GM18505 (cell line): ENCODE measurements at regions not wholly inside any gene's neighbourhood (a gene's known extent, or its start where the extent isn't known, plus 50 kb on each side); places are given as distances from the start of the nearest gene placed in this dataset.
A peak's percentile ranks its signal among the peaks of the same experiment; 100 is the strongest.
"Not testable (repeated sequence)": the region's sequence is repeated elsewhere in the genome, so short reads cannot be mapped to it uniquely, and the experiment has no call there.

Experiments
- ATAC-seq: cut with Tn5 transposase; IDR thresholded peaks from one replicate; pipeline ENCODE4 v1.9.1; 2021; ENCODE audit not compliant: unreplicated experiment
- POLR2A ChIP-seq: IDR thresholded peaks from 4 replicates; pipeline ENCODE4 v1.6.1; 2011; ENCODE audit warnings: borderline replicate concordance; ENCODE audit not compliant: insufficient read depth, insufficient read length; ENCODE audit errors: extremely low read depth

- no peak for TF ChIP-seq POLR2A
- ATAC-seq, result no peak
These were observed 101.6 kb downstream of the SKIDA1 start for GRCh38 chr10:21423850-21424249.

GRCh38 chr10:21423338-21423737 is 102.1 kb downstream of the SKIDA1 start:
- ATAC-seq, result no peak
- no peak for TF ChIP-seq POLR2A

DNA sequence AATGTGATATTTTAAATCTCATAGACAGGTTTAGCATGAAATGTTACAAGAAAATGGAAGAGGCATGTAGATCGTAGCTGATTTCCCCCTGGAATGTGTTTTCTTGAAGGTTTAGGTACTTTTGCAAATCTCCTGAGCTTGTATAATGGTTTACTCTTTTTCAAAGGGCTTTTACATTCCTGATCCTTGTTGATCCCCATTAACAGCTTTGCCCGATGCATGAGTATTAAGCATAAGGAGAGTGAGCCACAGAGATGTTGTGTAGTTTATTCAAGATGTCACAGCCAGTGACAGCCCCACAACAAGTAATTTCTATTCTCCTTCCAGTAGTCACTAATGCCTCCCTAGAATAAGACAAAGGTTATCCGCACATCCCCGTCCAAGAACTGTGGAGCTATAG is 103.7 kb downstream of the SKIDA1 start:
- ATAC-seq, result no peak
- no peak for TF ChIP-seq POLR2A

DNA sequence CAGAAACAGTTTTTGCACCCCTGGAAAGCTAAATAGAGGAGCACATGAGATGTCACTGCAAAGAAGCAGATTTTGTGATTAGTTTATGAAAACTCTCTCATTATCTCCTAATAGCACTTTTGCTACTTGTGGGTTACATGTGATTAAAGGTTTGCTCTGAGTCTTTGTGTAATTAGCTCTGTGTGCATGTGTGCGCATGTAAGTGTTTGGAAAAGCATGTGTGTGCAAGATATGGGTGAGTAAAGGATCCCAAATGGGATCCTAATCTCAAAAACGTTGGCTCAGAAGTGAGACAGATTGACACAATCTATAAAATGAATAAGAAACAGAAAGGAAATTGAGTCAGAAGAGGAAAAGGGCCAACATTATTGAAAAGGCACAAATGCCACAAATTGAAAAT is 104.5 kb downstream of the SKIDA1 start:
- no peak for TF ChIP-seq POLR2A
- ATAC-seq, result no peak

GRCh38 chr10:21418981-21419576 is 106.4 kb downstream of the SKIDA1 start:
- not testable (repeated sequence) for ATAC-seq

DNA sequence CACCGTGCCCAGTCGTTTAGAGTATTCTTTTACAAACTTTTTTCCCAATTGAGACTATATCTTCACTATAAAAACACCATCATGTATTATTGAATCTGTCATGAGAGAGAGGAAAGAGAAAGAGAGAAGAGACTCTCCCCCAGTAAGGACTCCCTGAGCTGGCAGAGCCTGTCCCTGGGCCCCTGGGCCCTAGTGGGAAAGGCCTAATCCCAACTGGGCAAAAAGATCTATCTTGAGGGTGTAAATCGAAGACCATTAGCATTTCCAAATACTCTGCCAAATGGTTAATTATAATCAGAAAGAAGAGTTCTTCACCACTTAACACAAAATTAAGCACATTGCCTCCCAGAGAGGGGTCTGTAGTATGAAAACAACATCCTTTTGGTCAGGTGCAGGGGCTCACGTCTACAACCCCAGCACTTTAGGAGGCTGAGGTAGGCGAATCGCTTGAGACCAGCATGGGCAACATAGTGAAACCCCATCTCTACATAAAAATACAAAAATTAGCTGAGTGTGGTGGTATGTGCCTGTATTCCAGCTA is 108.2 kb downstream of the SKIDA1 start:
- no peak for TF ChIP-seq POLR2A
- ATAC-seq, result no peak

DNA sequence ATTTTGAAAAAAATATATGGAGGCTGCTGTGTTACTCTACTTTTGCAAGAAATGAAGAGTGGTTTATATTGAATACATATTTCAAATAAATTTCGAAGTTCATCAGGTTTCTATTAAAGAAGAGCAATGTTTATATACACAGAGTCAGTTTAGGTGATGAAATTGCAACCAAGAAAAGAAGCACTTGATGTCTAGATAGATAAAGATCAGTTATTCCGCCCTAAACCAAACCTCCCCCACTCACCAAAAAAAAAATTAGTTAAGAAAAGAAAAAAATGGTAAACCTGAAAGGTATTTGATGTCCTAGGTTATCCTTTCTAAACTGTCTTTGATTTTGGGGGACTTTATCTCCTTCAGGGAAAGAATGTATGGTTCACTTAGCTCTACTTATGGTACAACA is 111.8 kb downstream of the SKIDA1 start:
- ATAC-seq, result no peak
- no peak for TF ChIP-seq POLR2A

DNA sequence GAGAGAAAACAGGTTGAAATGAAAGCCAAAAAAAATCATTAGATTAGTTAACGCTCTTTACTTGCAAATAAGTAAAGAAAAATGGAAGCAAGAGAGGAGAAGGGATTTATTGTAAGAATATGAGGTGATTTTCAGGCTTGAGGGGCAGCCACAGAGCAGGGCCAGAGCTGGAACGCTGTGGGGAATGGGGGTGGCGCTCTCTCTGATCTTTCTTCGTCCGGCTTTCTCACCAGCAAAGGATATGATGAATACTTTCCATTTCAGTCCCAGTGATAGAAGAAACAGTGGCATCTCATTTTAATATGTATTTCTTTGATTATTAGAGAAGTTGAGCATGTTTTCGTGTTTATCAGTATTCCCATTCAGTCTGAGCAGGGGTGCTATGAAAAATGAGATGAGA is 112.2 kb downstream of the SKIDA1 start:
- no peak for ATAC-seq
- TF ChIP-seq POLR2A, result no peak

- no peak for TF ChIP-seq POLR2A
- no peak for ATAC-seq
These were observed 118.8 kb downstream of the SKIDA1 start for GRCh38 chr10:21406595-21407193.

DNA sequence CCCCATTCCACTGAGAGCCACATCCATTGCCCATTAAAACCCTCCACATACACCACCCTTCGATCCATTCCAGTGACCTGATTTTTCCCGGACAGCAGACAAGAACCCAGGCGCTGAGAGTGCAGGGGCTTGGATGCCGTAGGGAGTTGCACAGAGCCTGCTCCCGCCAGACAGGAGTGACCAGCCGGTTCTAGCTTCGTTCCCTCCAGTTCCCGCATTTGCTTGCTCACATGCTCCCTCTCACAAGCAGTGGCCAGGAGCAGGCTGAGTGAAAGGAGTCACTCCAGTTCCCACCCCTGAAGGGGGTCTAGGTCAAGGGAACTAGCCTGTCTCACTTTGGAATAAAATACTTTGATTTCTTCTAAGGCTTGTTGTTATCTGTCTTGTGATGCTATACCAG is 119.5 kb downstream of the SKIDA1 start:
- TF ChIP-seq POLR2A, result no peak
- ATAC-seq, result no peak

- no peak for ATAC-seq
- TF ChIP-seq POLR2A, result no peak
These were observed 122.0 kb downstream of the SKIDA1 start for GRCh38 chr10:21403256-21404015.

DNA sequence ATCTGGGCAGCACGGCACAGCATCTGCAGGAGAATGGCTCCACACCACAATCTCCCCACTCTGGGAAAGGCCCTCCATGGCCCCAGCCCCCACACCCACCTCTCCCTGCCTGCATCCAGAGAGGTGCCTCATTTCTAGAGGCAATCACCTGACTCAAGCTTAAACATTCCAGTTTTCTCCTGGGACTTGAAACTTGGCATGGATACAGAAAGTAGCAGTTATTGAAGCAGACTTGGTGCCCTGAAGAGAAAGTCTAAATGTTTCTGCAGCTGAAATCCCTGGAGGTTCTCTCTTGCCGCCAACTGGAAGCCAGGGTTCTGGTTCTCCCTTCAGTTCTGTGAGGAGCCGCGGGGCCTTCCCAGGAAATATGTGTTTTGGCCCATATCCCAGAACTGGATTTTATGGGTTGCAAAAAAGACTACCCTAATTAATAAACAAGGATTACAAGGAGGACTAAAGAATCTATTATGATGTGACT is 122.8 kb downstream of the SKIDA1 start:
- TF ChIP-seq POLR2A, result no peak
- no peak for ATAC-seq

- no peak for TF ChIP-seq POLR2A
- ATAC-seq, result peak; percentile 63
These were observed 124.3 kb downstream of the SKIDA1 start for GRCh38 chr10:21401196-21401595.
